ENCODE measurements at regions not wholly inside any gene's neighbourhood (a gene's known extent, or its start where the extent isn't known, plus 50 kb on each side); places are given as distances from the start of the nearest gene placed in this dataset.

GRCh38 chr20:58137236-58137635 lies 91.2 kb downstream of the ANKRD60 start:
- TF ChIP-seq CTCF (IDR thresholded peaks at IDR 0.05) (no peak), POLR2A (IDR thresholded peaks at IDR 0.05) (no peak)
